NCI-H2196 treated with DMSO at 0.1 percent for 48 hours (cell line): ENCODE measurements at regions not wholly inside any gene's neighbourhood (a gene's known extent, or its start where the extent isn't known, plus 50 kb on each side); places are given as distances from the start of the nearest gene placed in this dataset.
A peak's percentile ranks its signal among the peaks of the same experiment; 100 is the strongest.

Experiments used
- DNase-seq: peaks from one replicate; lab custom pipeline; 2025; ENCODE audit not compliant: unreplicated experiment; lab: John Stamatoyannopoulos, UW

GRCh38 chr1:17967623-17968255, 139.9 kb upstream of the IGSF21 start:
- DNase-seq = no peak

- no peak for DNase-seq
These were observed 136.8 kb upstream of the IGSF21 start for GRCh38 chr1:17970757-17971156.

- DNase-seq = no peak
These were observed 133.9 kb upstream of the IGSF21 start for GRCh38 chr1:17973694-17974093.

GRCh38 chr1:17976854-17977253, 130.7 kb upstream of the IGSF21 start:
- no peak for DNase-seq

GRCh38 chr1:17978016-17978415, 129.6 kb upstream of the IGSF21 start:
- no peak for DNase-seq

GRCh38 chr1:17979815-17980214, 127.8 kb upstream of the IGSF21 start:
- DNase-seq = peak; percentile 49

GRCh38 chr1:17982197-17982596, 125.4 kb upstream of the IGSF21 start:
- no peak for DNase-seq

GRCh38 chr1:17984583-17984982, 123.0 kb upstream of the IGSF21 start:
- DNase-seq = no peak

GRCh38 chr1:17986156-17986555, 121.4 kb upstream of the IGSF21 start:
- DNase-seq = no peak

GRCh38 chr1:17990401-17990800, 117.2 kb upstream of the IGSF21 start:
- no peak for DNase-seq

GRCh38 chr1:17991996-17992395, 115.6 kb upstream of the IGSF21 start:
- DNase-seq = no peak

- no peak for DNase-seq
These were observed 114.8 kb upstream of the IGSF21 start for GRCh38 chr1:17992800-17993199.

GRCh38 chr1:17994046-17994445, 113.6 kb upstream of the IGSF21 start:
- no peak for DNase-seq

- no peak for DNase-seq
These were observed 112.1 kb upstream of the IGSF21 start for GRCh38 chr1:17995480-17995879.

GRCh38 chr1:17998889-17999288, 108.7 kb upstream of the IGSF21 start:
- no peak for DNase-seq

GRCh38 chr1:17999884-18000283, 107.7 kb upstream of the IGSF21 start:
- no peak for DNase-seq

GRCh38 chr1:18001725-18002124, 105.9 kb upstream of the IGSF21 start:
- DNase-seq = no peak

- no peak for DNase-seq
These were observed 103.3 kb upstream of the IGSF21 start for GRCh38 chr1:18004278-18004677.

GRCh38 chr1:18005238-18005637, 102.4 kb upstream of the IGSF21 start:
- DNase-seq = no peak

- DNase-seq = no peak
These were observed 100.1 kb upstream of the IGSF21 start for GRCh38 chr1:18007391-18008041.

GRCh38 chr1:18008081-18008480, 99.5 kb upstream of the IGSF21 start:
- DNase-seq = no peak

GRCh38 chr1:18009055-18009454, 98.5 kb upstream of the IGSF21 start:
- no peak for DNase-seq

GRCh38 chr1:18009478-18009961, 98.1 kb upstream of the IGSF21 start:
- DNase-seq = no peak
